Karpas-422 (cell line): ENCODE measurements at regions not wholly inside any gene's neighbourhood (a gene's known extent, or its start where the extent isn't known, plus 50 kb on each side); places are given as distances from the start of the nearest gene placed in this dataset.

ENCODE experiments used
- DNase-seq: peaks from one replicate; pipeline ENCODE4 v3.0.0-alpha.2; 2015
- H2AFZ ChIP-seq: fragments of 200-600 bp; sonication (generic); 2 replicates; pipeline ENCODE4 v1.6.1; 2014; ENCODE audit warnings: antibody characterized with exemption, low read length, mixed read lengths
- H3K27ac ChIP-seq: fragments of 200-600 bp; sonication (generic); 2 replicates; pipeline ENCODE4 v1.5.1; 2014; ENCODE audit warnings: mild to moderate bottlenecking, low read length, moderate library complexity
- H3K27me3 ChIP-seq: fragments of 200-600 bp; sonication (generic); 2 replicates; pipeline ENCODE4 v1.6.1; 2014; ENCODE audit warnings: low read length, mixed read lengths
- H3K36me3 ChIP-seq: fragments of 200-600 bp; sonication (generic); 2 replicates; pipeline ENCODE4 v1.6.1; 2014; ENCODE audit warnings: low read length, mixed read lengths; ENCODE audit not compliant: insufficient read depth
- H3K4me1 ChIP-seq: fragments of 200-600 bp; sonication (generic); 2 replicates; pipeline ENCODE4 v1.6.1; 2014; ENCODE audit warnings: mild to moderate bottlenecking, low read length, mixed read lengths
- H3K4me2 ChIP-seq: fragments of 200-600 bp; sonication (generic); 2 replicates; pipeline ENCODE4 v1.6.1; 2014; ENCODE audit warnings: low read length, low read depth, mild to moderate bottlenecking; ENCODE audit not compliant: poor library complexity, severe bottlenecking
- H3K4me3 ChIP-seq: fragments of 200-600 bp; sonication (generic); 2 replicates; pipeline ENCODE4 v1.5.1; 2014; ENCODE audit warnings: mild to moderate bottlenecking, antibody characterized with exemption, low read length, mixed read lengths
- H3K79me2 ChIP-seq: fragments of 200-600 bp; sonication (generic); 2 replicates; pipeline ENCODE4 v1.6.1; 2014; ENCODE audit warnings: mild to moderate bottlenecking, low read length, mixed read lengths
- H3K9ac ChIP-seq: fragments of 200-600 bp; sonication (generic); 2 replicates; pipeline ENCODE4 v1.6.0; 2014; ENCODE audit warnings: low read length
- H3K9me2 ChIP-seq: fragments of 200-600 bp; sonication (generic), shearing (Covaris generic); replicated peaks from 2 replicates; pipeline ENCODE4 v1.6.0; 2014; ENCODE audit warnings: mild to moderate bottlenecking, low read length, moderate library complexity; ENCODE audit not compliant: insufficient read depth
- H3K9me3 ChIP-seq: fragments of 300-700, 200-600 bp; sonication (generic); 2 replicates; pipeline ENCODE4 v1.6.1; 2014; ENCODE audit warnings: low read length, mixed read lengths
- H4K20me1 ChIP-seq: fragments of 200-600 bp; sonication (generic); 2 replicates; pipeline ENCODE4 v1.6.1; 2014; ENCODE audit warnings: mild to moderate bottlenecking, antibody characterized with exemption, low read length, low read depth; ENCODE audit not compliant: insufficient read depth

DNA sequence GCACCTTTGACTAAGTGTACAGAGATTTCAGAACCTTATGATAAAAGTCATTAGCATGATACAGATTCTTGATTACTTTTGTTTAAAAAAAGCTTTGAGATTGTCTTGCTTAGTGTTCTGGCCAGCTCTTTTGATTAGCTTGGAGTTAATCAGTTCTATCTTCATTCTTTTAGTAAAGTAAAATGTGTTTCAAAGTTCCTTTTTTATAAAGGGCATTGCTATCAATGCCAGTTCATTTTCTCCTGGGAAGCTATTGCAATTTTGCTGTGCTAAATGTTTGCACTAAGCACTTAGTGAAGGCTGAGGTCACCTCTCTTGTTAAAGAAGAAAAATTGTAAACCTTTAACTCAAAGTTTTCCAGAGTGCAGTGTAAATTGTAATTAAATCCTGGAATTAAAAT lies 946.7 kb upstream of the TMPRSS15 start:
- Histone ChIP-seq H3K27ac (no peak overlapping the region), H3K4me3 (no peak overlapping the region), H3K79me2 (no peaks in the 10 kb centered on the region), H3K27me3 (no peaks in the 10 kb centered on the region), H3K4me1 (no peaks in the 10 kb centered on the region), H2AFZ (no peak overlapping the region), H3K4me2 (no peak overlapping the region), H3K36me3 (no peaks in the 10 kb centered on the region), H3K9me2 (no peaks in the 10 kb centered on the region), H4K20me1 (no peaks in the 10 kb centered on the region), H3K9ac (no peak overlapping the region), H3K9me3 (peaks cover 20% of the 10 kb centered on the region)
- no peak for DNase-seq

DNA sequence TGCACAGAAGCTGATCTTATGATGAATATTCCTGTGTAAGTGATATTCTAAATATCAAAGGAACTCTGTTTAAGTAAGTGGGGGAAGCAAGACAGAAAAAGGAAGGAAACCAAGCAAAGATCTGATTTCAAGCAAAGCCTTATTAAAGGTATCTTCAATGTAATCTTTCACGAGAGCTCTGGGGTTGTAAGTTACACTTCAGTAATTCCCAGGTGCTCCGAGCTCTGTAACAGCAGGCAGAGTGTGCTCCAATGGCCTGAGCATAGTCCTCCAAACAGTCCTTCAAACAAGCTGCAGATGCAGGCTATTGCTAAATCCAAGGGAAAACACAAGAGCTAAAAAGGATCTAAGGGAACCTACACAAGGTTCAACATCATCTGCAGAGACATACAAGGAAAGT lies 949.7 kb upstream of the TMPRSS15 start:
- no peak overlapping the region for H3K4me3 ChIP-seq
- no peaks in the 10 kb centered on the region for H3K79me2 ChIP-seq
- no peak for DNase-seq
- H3K27ac ChIP-seq, result no peak overlapping the region
- no peaks in the 10 kb centered on the region for H3K36me3 ChIP-seq
- no peak overlapping the region for H3K4me2 ChIP-seq
- H3K27me3 ChIP-seq, result no peaks in the 10 kb centered on the region
- peaks cover 21% of the 10 kb centered on the region for H3K9me3 ChIP-seq
- no peak overlapping the region for H2AFZ ChIP-seq
- H4K20me1 ChIP-seq, result no peaks in the 10 kb centered on the region
- H3K9ac ChIP-seq, result no peak overlapping the region
- H3K9me2 ChIP-seq, result no peaks in the 10 kb centered on the region
- H3K4me1 ChIP-seq, result no peaks in the 10 kb centered on the region

DNA sequence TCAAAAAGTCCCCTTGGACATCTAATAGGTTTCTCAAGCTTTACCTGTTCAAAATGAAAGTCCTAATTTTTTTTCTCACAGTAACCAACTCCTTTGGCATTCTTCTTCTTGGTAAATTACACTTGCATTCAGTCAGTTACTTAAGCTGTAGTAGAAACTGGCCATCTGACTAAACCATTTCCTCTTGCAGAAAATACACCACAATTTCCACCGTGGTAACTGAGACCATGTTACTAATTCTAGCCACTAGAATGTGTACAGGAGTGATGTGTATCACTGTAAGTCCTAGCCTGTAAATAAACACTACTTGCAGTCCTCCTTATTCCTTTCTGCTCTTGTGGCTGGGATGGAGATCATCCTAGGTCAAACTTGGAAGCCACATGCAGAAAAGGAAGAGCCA lies 965.4 kb upstream of the TMPRSS15 start:
- Histone ChIP-seq H3K27me3 (no peaks in the 10 kb centered on the region), H2AFZ (no peak overlapping the region), H3K79me2 (no peaks in the 10 kb centered on the region), H3K27ac (no peak overlapping the region), H3K9me3 (peaks cover 53% of the 10 kb centered on the region), H3K4me3 (no peak overlapping the region), H3K9ac (no peak overlapping the region), H3K4me2 (no peak overlapping the region), H3K36me3 (no peaks in the 10 kb centered on the region), H3K9me2 (no peaks in the 10 kb centered on the region), H3K4me1 (no peaks in the 10 kb centered on the region), H4K20me1 (no peaks in the 10 kb centered on the region)
- no peak for DNase-seq

DNA sequence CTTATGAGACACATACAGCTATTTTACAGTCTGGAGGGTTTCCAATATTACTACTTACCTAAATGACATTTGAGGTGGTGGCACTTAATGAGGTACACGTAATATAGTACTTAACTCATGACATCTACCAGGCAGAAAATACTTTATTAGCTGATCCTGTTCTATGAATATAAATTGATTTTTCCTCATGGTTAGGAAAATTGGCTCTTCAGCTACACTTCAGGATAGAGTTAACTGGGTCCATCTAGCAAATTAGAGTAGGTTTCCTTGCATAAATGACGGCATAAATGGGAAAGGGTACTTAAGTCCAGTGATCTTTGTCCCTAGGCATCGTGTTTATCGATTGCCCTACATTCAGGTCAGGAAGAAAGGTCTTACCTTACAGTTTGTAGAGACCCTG lies 988.8 kb upstream of the TMPRSS15 start:
- Histone ChIP-seq H3K4me2 (no peak overlapping the region), H3K27me3 (no peaks in the 10 kb centered on the region), H2AFZ (no peak overlapping the region), H3K9me3 (peaks cover 41% of the 10 kb centered on the region), H3K4me3 (no peak overlapping the region), H4K20me1 (no peaks in the 10 kb centered on the region), H3K9me2 (no peaks in the 10 kb centered on the region), H3K4me1 (no peaks in the 10 kb centered on the region), H3K79me2 (no peaks in the 10 kb centered on the region), H3K9ac (no peak overlapping the region), H3K27ac (no peak overlapping the region), H3K36me3 (no peaks in the 10 kb centered on the region)
- DNase-seq, result no peak

DNA sequence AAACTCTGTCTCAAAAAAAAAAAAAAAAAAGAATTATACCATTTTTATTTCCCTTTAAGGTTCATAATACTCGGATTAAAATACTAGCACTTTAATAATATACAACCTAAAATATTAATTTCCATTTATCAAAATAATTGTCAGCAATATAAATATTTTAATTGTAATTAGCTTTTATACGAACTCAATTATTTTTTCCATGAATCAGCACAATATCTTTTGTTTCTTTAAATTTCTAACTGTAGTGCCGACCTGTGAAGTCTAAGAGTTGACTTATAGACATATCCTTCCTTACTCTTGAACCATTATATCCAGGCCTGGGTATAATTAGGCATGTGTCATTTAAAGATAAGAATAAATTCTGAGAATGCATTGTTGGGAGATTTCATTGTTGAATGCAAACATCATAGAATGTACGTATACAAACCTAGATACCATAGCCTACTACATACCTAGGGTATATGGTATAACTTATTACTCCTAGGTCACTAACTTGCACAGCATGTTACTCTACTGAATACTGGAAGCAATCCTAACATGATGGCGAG lies 996.7 kb upstream of the TMPRSS15 start:
- no peak overlapping the region for H3K4me2 ChIP-seq
- no peaks in the 10 kb centered on the region for H3K9me2 ChIP-seq
- no peak overlapping the region for H3K9ac ChIP-seq
- H3K4me3 ChIP-seq, result no peak overlapping the region
- no peaks in the 10 kb centered on the region for H3K79me2 ChIP-seq
- H3K27me3 ChIP-seq, result no peaks in the 10 kb centered on the region
- peaks cover 31% of the 10 kb centered on the region for H3K9me3 ChIP-seq
- H3K4me1 ChIP-seq, result no peaks in the 10 kb centered on the region
- H3K36me3 ChIP-seq, result no peaks in the 10 kb centered on the region
- H2AFZ ChIP-seq, result no peak overlapping the region
- no peaks in the 10 kb centered on the region for H4K20me1 ChIP-seq
- DNase-seq, result no peak
- H3K27ac ChIP-seq, result no peak overlapping the region

DNA sequence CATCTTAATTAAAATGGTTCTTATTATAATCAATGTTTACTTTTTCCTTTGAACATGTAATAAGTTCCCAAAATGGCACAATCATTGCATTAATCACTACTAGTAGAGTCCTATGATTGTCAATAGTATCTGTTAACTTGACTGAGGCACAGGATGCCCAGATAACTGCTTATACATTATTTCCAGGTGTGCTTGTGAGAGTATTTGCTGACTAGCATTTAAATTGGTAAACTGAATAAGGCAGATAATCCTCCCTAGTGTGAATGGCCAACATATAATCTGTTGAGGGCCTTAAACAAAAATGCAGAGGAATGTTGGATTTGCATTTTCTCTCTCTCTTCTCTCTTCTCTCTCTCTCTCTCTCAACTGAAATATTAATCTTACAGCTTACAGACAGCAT lies 999.3 kb upstream of the TMPRSS15 start:
- Histone ChIP-seq H3K4me1 (no peaks in the 10 kb centered on the region), H3K4me3 (no peak overlapping the region), H3K9me2 (no peaks in the 10 kb centered on the region), H3K27ac (no peak overlapping the region), H3K79me2 (no peaks in the 10 kb centered on the region), H3K27me3 (no peaks in the 10 kb centered on the region), H3K9me3 (peaks cover 21% of the 10 kb centered on the region; the same call in 1 of the 2 replicates), H2AFZ (no peak overlapping the region), H3K4me2 (no peak overlapping the region), H3K9ac (no peak overlapping the region), H3K36me3 (no peaks in the 10 kb centered on the region), H4K20me1 (no peaks in the 10 kb centered on the region)
- no peak for DNase-seq

DNA sequence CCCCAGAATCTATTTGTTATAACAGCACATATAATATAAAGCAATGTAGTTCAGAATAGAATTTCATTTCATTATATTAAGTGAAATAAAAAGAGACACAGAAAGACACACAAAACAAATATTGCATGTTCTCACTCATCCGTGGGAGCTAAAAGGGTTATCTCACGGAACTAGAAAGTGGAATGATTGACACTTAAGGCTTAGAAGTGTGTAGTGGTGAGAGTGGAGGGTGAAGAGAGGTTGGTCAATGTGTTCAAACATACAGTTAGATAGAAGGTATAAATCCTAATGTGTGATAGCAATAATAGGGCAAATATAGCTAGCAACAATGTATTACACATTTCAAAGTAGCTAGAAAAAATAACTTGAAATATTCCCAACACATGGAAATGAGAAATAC lies 1001.7 kb upstream of the TMPRSS15 start:
- DNase-seq, result no peak
- H3K9me3 ChIP-seq, result peaks cover 18% of the 10 kb centered on the region
- no peaks in the 10 kb centered on the region for H3K4me1 ChIP-seq
- no peaks in the 10 kb centered on the region for H3K79me2 ChIP-seq
- no peak overlapping the region for H3K9ac ChIP-seq
- no peak overlapping the region for H3K4me3 ChIP-seq
- H4K20me1 ChIP-seq, result no peaks in the 10 kb centered on the region
- H3K36me3 ChIP-seq, result no peaks in the 10 kb centered on the region
- no peaks in the 10 kb centered on the region for H3K27me3 ChIP-seq
- H3K27ac ChIP-seq, result no peak overlapping the region
- H2AFZ ChIP-seq, result no peak overlapping the region
- no peaks in the 10 kb centered on the region for H3K9me2 ChIP-seq
- H3K4me2 ChIP-seq, result no peak overlapping the region

DNA sequence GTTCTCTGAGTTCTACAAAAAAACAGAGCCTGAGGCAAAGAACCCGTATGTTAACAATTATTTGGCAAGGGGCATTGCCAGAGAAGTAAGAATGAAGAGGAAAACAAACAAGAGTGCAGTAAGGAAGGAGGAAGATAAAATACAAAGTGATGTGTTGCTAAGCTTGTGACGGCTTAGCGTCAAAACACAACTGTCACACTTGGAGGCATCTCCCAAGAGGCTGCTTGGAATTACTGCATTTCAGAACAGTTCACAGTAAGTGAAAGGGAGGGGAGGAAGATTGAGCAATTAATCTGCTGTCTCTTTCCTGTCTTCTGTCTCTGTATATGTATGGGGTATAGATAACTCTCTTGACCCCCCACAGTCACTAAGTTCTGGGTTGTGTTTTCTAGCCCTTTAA lies 1017.0 kb upstream of the TMPRSS15 start:
- Histone ChIP-seq H3K9me2 (no peaks in the 10 kb centered on the region), H3K27ac (no peak overlapping the region), H3K79me2 (no peaks in the 10 kb centered on the region), H3K4me1 (no peaks in the 10 kb centered on the region), H2AFZ (no peak overlapping the region), H3K9ac (no peak overlapping the region), H3K27me3 (no peaks in the 10 kb centered on the region), H3K9me3 (peaks cover 42% of the 10 kb centered on the region), H3K4me3 (no peak overlapping the region), H3K4me2 (no peak overlapping the region), H3K36me3 (no peaks in the 10 kb centered on the region), H4K20me1 (no peaks in the 10 kb centered on the region)
- no peak for DNase-seq

DNA sequence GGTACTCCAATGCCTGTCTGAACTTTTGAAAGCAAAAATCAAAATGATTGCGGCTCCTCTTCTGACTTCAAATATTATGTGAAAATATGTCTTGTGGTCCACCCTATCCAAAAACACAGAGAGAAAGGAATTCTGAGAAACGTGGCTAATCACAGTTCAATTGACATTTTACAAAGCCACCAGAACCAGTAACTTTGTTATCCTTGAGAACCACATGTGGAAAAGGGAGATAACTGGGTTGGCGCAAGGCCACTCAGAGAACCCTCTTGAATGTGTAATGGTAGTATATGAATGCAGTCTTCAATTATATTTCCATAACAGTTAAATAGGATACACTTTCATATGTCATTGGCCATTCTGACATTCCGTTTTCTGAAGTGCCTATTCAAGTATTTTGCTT lies 1030.0 kb upstream of the TMPRSS15 start:
- no peak for DNase-seq
- Histone ChIP-seq H3K4me3 (no peak overlapping the region), H3K9me2 (no peaks in the 10 kb centered on the region), H3K79me2 (no peaks in the 10 kb centered on the region), H3K27ac (no peak overlapping the region), H3K4me2 (no peak overlapping the region), H3K9ac (no peak overlapping the region), H3K4me1 (no peaks in the 10 kb centered on the region), H2AFZ (no peak overlapping the region), H3K9me3 (peaks cover 26% of the 10 kb centered on the region), H3K36me3 (no peaks in the 10 kb centered on the region), H3K27me3 (no peaks in the 10 kb centered on the region), H4K20me1 (no peaks in the 10 kb centered on the region)
